NOMO-1 (cell line): ENCODE measurements at regions not wholly inside any gene's neighbourhood (a gene's known extent, or its start where the extent isn't known, plus 50 kb on each side); places are given as distances from the start of the nearest gene placed in this dataset.
"Not testable (repeated sequence)": the region's sequence is repeated elsewhere in the genome, so short reads cannot be mapped to it uniquely, and the experiment has no call there.

Experiments
- DNase-seq, 2 experiments: peaks; one replicate each; lab custom pipeline; 2025; ENCODE audit not compliant: unreplicated experiment in 2 of 2; lab: John Stamatoyannopoulos, UW

- DNase-seq = no peak
Measured at GRCh38 chr10:36463390-36463789, 662.0 kb upstream of the ANKRD30A start.

GRCh38 chr10:36462194-36462593 lies 663.2 kb upstream of the ANKRD30A start:
- DNase-seq = no peak

- DNase-seq = not testable (repeated sequence)
Measured at GRCh38 chr10:36458437-36458836, 667.0 kb upstream of the ANKRD30A start.

GRCh38 chr10:36457751-36458150 lies 667.6 kb upstream of the ANKRD30A start:
- DNase-seq = no peak

GRCh38 chr10:36455526-36456133 lies 669.8 kb upstream of the ANKRD30A start:
- DNase-seq = no peak

GRCh38 chr10:36452851-36453250 lies 672.5 kb upstream of the ANKRD30A start:
- no peak for DNase-seq

- DNase-seq = no peak
Measured at GRCh38 chr10:36451391-36451970, 673.9 kb upstream of the ANKRD30A start.

- DNase-seq = no peak
Measured at GRCh38 chr10:36450380-36450779, 675.0 kb upstream of the ANKRD30A start.

- no peak for DNase-seq
Measured at GRCh38 chr10:36448760-36449691, 676.4 kb upstream of the ANKRD30A start.

GRCh38 chr10:36446881-36447280 lies 678.5 kb upstream of the ANKRD30A start:
- no peak for DNase-seq

- DNase-seq = no peak
Measured at GRCh38 chr10:36443233-36443632, 682.2 kb upstream of the ANKRD30A start.

GRCh38 chr10:36441557-36441956 lies 683.8 kb upstream of the ANKRD30A start:
- no peak for DNase-seq

- no peak for DNase-seq
Measured at GRCh38 chr10:36440539-36440938, 684.9 kb upstream of the ANKRD30A start.

- no peak for DNase-seq
Measured at GRCh38 chr10:36437367-36437766, 688.0 kb upstream of the ANKRD30A start.

GRCh38 chr10:36428507-36428906 lies 696.9 kb upstream of the ANKRD30A start:
- no peak for DNase-seq

- DNase-seq = no peak
Measured at GRCh38 chr10:36425131-36425797, 700.1 kb upstream of the ANKRD30A start.

- no peak for DNase-seq
Measured at GRCh38 chr10:36424502-36424901, 700.9 kb upstream of the ANKRD30A start.

GRCh38 chr10:36423821-36424248 lies 701.6 kb upstream of the ANKRD30A start:
- no peak for DNase-seq

GRCh38 chr10:36421992-36422391 lies 703.4 kb upstream of the ANKRD30A start:
- DNase-seq = no peak

GRCh38 chr10:36416513-36416912 lies 708.9 kb upstream of the ANKRD30A start:
- DNase-seq = no peak

GRCh38 chr10:36412942-36413341 lies 712.5 kb upstream of the ANKRD30A start:
- no peak for DNase-seq
